ENCODE measurements at regions not wholly inside any gene's neighbourhood (a gene's known extent, or its start where the extent isn't known, plus 50 kb on each side); places are given as distances from the start of the nearest gene placed in this dataset.
A peak's percentile ranks its signal among the peaks of the same experiment; 100 is the strongest.

GRCh38 chr7:114857605-114858004 lies 64.3 kb upstream of the MDFIC start:
- DNase-seq (ENCODE audit: low read depth) = no peak

GRCh38 chr7:114859477-114859876 lies 62.4 kb upstream of the MDFIC start:
- no peak for DNase-seq (ENCODE audit: low read depth)

GRCh38 chr7:114860206-114860605 lies 61.7 kb upstream of the MDFIC start:
- DNase-seq (ENCODE audit: low read depth) = no peak

GRCh38 chr7:114862406-114862805 lies 59.5 kb upstream of the MDFIC start:
- DNase-seq (ENCODE audit: low read depth) = no peak

- DNase-seq (ENCODE audit: low read depth) = peak; percentile 39
Observed at GRCh38 chr7:114864278-114864677, 57.6 kb upstream of the MDFIC start.

- DNase-seq (ENCODE audit: low read depth) = peak; percentile 60
Observed at GRCh38 chr7:114865564-114865963, 56.3 kb upstream of the MDFIC start.
